GM12891 (cell line): ENCODE measurements at regions not wholly inside any gene's neighbourhood (a gene's known extent, or its start where the extent isn't known, plus 50 kb on each side); places are given as distances from the start of the nearest gene placed in this dataset.

Source experiments
- POLR2A ChIP-seq: IDR thresholded peaks from 2 replicates; pipeline ENCODE4 v1.6.1; 2011; ENCODE audit warnings: low read depth, low read length, control low read depth
- POLR2AphosphoS5 ChIP-seq: IDR thresholded peaks from 2 replicates; pipeline ENCODE4 v1.6.1; 2011; ENCODE audit warnings: low read depth, low read length, control low read depth
- SPI1 ChIP-seq: IDR thresholded peaks from 2 replicates; pipeline ENCODE4 v1.6.1; 2011; ENCODE audit warnings: low read depth, low read length, control low read depth

DNA sequence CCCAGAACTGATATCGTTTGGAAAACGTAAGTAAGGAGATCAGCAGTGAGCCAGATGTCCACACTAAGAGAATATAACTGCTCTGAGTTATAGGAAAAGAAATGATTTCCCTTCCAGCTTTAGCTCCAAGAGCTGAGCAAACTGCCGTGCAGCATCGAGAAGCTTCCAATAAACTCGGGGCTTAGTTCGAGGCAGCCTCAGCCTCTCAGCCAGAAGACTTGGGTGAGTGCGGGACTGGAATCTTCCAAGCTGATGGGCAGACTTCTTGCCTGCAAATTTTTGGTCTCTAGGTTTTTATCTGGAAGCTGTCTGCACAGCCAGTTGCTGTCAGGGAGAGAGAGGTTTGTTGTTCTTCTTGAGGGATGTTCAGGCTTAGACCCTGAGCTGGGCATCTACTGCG lies 196.1 kb downstream of the PHETA1 start:
- no peak for TF ChIP-seq POLR2A
- no peak for TF ChIP-seq SPI1
- no peak for TF ChIP-seq POLR2AphosphoS5
